K562 (cell line): ENCODE measurements at regions not wholly inside any gene's neighbourhood (a gene's known extent, or its start where the extent isn't known, plus 50 kb on each side); places are given as distances from the start of the nearest gene placed in this dataset.

Experiments
- ATAC-seq: fragments of 200-7000 bp; cut with Tn5 transposase; 3 replicates; pipeline ENCODE4 v1.9.1; 2020; ENCODE audit warnings: moderate library complexity
- BruUV-seq: library from RNA; stranded (reverse); fragments of 400-500 nt; replicated peaks from 2 replicates; lab custom pipeline; 2021; lab: Mats Ljungman, UMichigan
- CTCF ChIA-PET: fragments of 300-600 bp; formaldehyde crosslinking; extraction: SDS; loops from one replicate; lab custom pipeline; 2021; ENCODE audit warnings: low intra/inter-chr PET ratio; lab: Yijun Ruan, JAX
- POLR2A ChIA-PET: fragments of 300-600, 350-650 bp; sonication (Branson Sonifier 250); formaldehyde crosslinking; extraction: SDS; loops from one replicate; lab custom pipeline; 2021; ENCODE audit warnings: antibody characterized with exemption, inconsistent platforms; lab: Yijun Ruan, JAX
- DNase-seq, 4 experiments: peaks; one replicate each; pipeline versions ENCODE4 v3.0.0 to v3.0.0-alpha.2; 2011 to 2018; ENCODE audit warnings: low spot score in 3 of 4, mixed read lengths in 3 of 4; ENCODE audit errors: extremely low read depth in 1 of 4
- FAIRE-seq: peaks from 2 replicates; lab custom pipeline; 2011; peaks lifted over from hg19 to GRCh38; lab: Jason Lieb, UNC
- H2AFZ ChIP-seq: 2 replicates; pipeline ENCODE4 v1.6.0; 2011; ENCODE audit warnings: low read depth, low read length, control low read depth, inconsistent platforms
- H3K27ac ChIP-seq: fragments of 200-600 bp; 3 replicates; pipeline ENCODE4 v1.8.0; 2011; ENCODE audit warnings: low read depth, mild to moderate bottlenecking, control low read depth, inconsistent platforms, low read length, moderate library complexity, mixed read lengths; ENCODE audit errors: extremely low read depth
- H3K27me3 ChIP-seq, 2 experiments: fragments of 300-600 bp in 1 of 2; 2 replicates in 1 of 2; 3 replicates in 1 of 2; pipeline versions ENCODE4 v1.6.0 to v1.8.0; 2011; ENCODE audit warnings: inconsistent platforms in 2 of 2, low read length in 2 of 2, mild to moderate bottlenecking in 1 of 2, mixed read lengths in 1 of 2, moderate library complexity in 1 of 2; ENCODE audit not compliant: control insufficient read depth in 2 of 2, insufficient read depth in 2 of 2
- H3K36me3 ChIP-seq: fragments of 300-600 bp; 3 replicates; pipeline ENCODE4 v1.8.0; 2011; ENCODE audit warnings: mild to moderate bottlenecking, low read length, inconsistent platforms; ENCODE audit not compliant: control insufficient read depth, insufficient read depth
- H3K4me1 ChIP-seq, 2 experiments: fragments of 200-600 bp in 1 of 2; replicated peaks in 1 of 2; 2 replicates in 1 of 2; 3 replicates in 1 of 2; pipeline versions ENCODE4 v1.5.1 to v1.8.0; 2011; ENCODE audit warnings: inconsistent platforms in 2 of 2, low read length in 2 of 2, mild to moderate bottlenecking in 1 of 2, mixed read lengths in 1 of 2, moderate library complexity in 1 of 2; ENCODE audit not compliant: control insufficient read depth in 2 of 2, insufficient read depth in 2 of 2
- H3K4me2 ChIP-seq: 2 replicates; pipeline ENCODE4 v1.6.1; 2011; ENCODE audit warnings: low read length, control low read depth, inconsistent platforms, mixed read lengths; ENCODE audit not compliant: insufficient read depth
- H3K4me3 ChIP-seq: fragments of 200-600 bp; sonication (generic), shearing (Covaris generic); 2 replicates; pipeline ENCODE4 v1.5.1; 2016; ENCODE audit warnings: control low read depth, inconsistent platforms
- H3K79me2 ChIP-seq: fragments of 200-600 bp; 3 replicates; pipeline ENCODE4 v1.8.0; 2011; ENCODE audit warnings: low read length, inconsistent platforms; ENCODE audit not compliant: control insufficient read depth, insufficient read depth
- H3K9ac ChIP-seq, 2 experiments: 2 replicates each; pipeline versions ENCODE4 v1.6.0 to v1.6.1; 2011; ENCODE audit warnings: low read depth in 2 of 2, low read length in 2 of 2, control low read depth in 1 of 2, inconsistent platforms in 1 of 2, mild to moderate bottlenecking in 1 of 2, mixed read lengths in 1 of 2; ENCODE audit not compliant: insufficient read depth in 1 of 2
- H3K9me1 ChIP-seq: one replicate; pipeline ENCODE4 v1.6.0; 2011; ENCODE audit warnings: inconsistent platforms, mild to moderate bottlenecking, low read length, moderate library complexity; ENCODE audit not compliant: control insufficient read depth, insufficient read depth
- H3K9me3 ChIP-seq: replicated peaks from 2 replicates; pipeline ENCODE4 v1.5.1; 2011; ENCODE audit warnings: low read depth, low read length, inconsistent platforms; ENCODE audit not compliant: control insufficient read depth, insufficient read depth
- H4K20me1 ChIP-seq: replicated peaks from 2 replicates; pipeline ENCODE4 v1.6.1; 2011; ENCODE audit warnings: low read length, inconsistent platforms, mixed read lengths; ENCODE audit not compliant: control insufficient read depth, insufficient read depth
- BCOR ChIP-seq: fragments of 450-650 bp; IDR thresholded peaks from 2 replicates; pipeline ENCODE4 v1.6.1; 2016
- ETV5 ChIP-seq: sonication (generic); formaldehyde crosslinking; IDR thresholded peaks from 2 replicates; pipeline ENCODE4 v1.4.0; 2020; ENCODE audit warnings: low read depth, mild to moderate bottlenecking, missing genetic modification reagents
- MTA3 ChIP-seq: fragments of 450-650 bp; formaldehyde crosslinking; IDR thresholded peaks from 2 replicates; pipeline ENCODE4 v1.6.1; 2017; ENCODE audit warnings: mild to moderate bottlenecking, borderline replicate concordance
- RBM34 ChIP-seq: fragments of 200-400 bp; formaldehyde crosslinking; IDR thresholded peaks from 2 replicates; pipeline ENCODE4 v1.6.1; 2018; ENCODE audit warnings: low read length, borderline replicate concordance; ENCODE audit not compliant: insufficient read depth
- RCOR1 ChIP-seq, 2 experiments: IDR thresholded peaks; 2 replicates each; pipeline ENCODE4 v1.6.1; 2012; ENCODE audit warnings: low read depth in 2 of 2, low read length in 2 of 2, borderline replicate concordance in 1 of 2, improper control_type of control experiment in 1 of 2
- U2AF2 ChIP-seq: fragments of 200-400 bp; formaldehyde crosslinking; optimal IDR thresholded peaks from 2 replicates; pipeline ENCODE3; 2017; ENCODE audit warnings: low read depth, mild to moderate bottlenecking, low read length
- ZNF174 ChIP-seq: fragments of 250-450 bp; sonication (Bioruptor Pico); IDR thresholded peaks from 2 replicates; pipeline ENCODE4 v1.4.0; 2020; ENCODE audit warnings: mild to moderate bottlenecking
- ZNF408 ChIP-seq: fragments of 250-450 bp; sonication (Bioruptor Pico); IDR thresholded peaks from 2 replicates; pipeline ENCODE4 v1.4.0; 2020; ENCODE audit warnings: low read depth, mild to moderate bottlenecking, moderate library complexity
- WGBS: fragments of 100-300 bp; shearing (Covaris generic); methylation state at CpG from one replicate; pipeline ENCODE4 v1.1.6; 2016; ENCODE audit warnings: low coverage, mixed read lengths; ENCODE audit not compliant: insufficient coverage; ENCODE audit errors: missing lambda C conversion rate; 5-methylcytosine and 5-hydroxymethylcytosine counted together
- in situ Hi-C: fragments of 300-500 bp; cut with MboI; formaldehyde crosslinking; loops from 4 replicates; pipeline ENCODE4 v1.15.0; 2018; ENCODE audit warnings: inconsistent platforms, mixed read lengths
- intact Hi-C: fragments of 100-400 bp; cut with micrococcal nuclease; formaldehyde crosslinking; loops from 2 replicates; pipeline ENCODE4 v1.14.2; 2022

GRCh38 chr14:37695866-37696265 is 100.4 kb downstream of the TTC6 start:
- H3K27me3 ChIP-seq = no peaks in the 10 kb centered on the region; a peak in 1 of 5 replicates
- 0% methylated on average over 1 of the region's 1 CpG for WGBS
- TF ChIP-seq ZNF408 (CRISPR knock-in tag) (no peak), MTA3 (no peak), RBM34 (no peak), ETV5 (CRISPR knock-in tag) (no peak), U2AF2 (no peak), ZNF174 (no peak), RCOR1 (IDR thresholded peaks at IDR 0.05; ENCODE audit: borderline replicate concordance in 1 of 2, low read depth in 2 of 2, low read length in 2 of 2) (no peak), BCOR (no peak)
- H3K9ac ChIP-seq = no peak overlapping the region
- DNase-seq (no peak), FAIRE-seq (no peak), ATAC-seq (no peak)
- no TSS peak for BruUV-seq
- H3K4me2 ChIP-seq = no peak overlapping the region
- in situ Hi-C loops (no loop called here), intact Hi-C loops (no loop called here)
- ChIA-PET POLR2A (no interaction called here), CTCF (no interaction called here)
- no peaks in the 10 kb centered on the region for H3K4me1 ChIP-seq
- no peak overlapping the region for H3K4me3 ChIP-seq
- H3K9me3 ChIP-seq = no peaks in the 10 kb centered on the region
- H3K27ac ChIP-seq = no peak overlapping the region
- no peaks in the 10 kb centered on the region for H4K20me1 ChIP-seq
- no peaks in the 10 kb centered on the region for H3K36me3 ChIP-seq
- H3K79me2 ChIP-seq = no peaks in the 10 kb centered on the region
- no peak overlapping the region for H2AFZ ChIP-seq
- no peaks in the 10 kb centered on the region for H3K9me1 ChIP-seq
